Loucy (cell line): ENCODE measurements at regions not wholly inside any gene's neighbourhood (a gene's known extent, or its start where the extent isn't known, plus 50 kb on each side); places are given as distances from the start of the nearest gene placed in this dataset.

Experiments
- EZH2phosphoT487 ChIP-seq: fragments of 200-600 bp; IDR thresholded peaks from 2 replicates; pipeline ENCODE4 v1.6.1; 2018; ENCODE audit warnings: antibody characterized with exemption, mild to moderate bottlenecking, moderate library complexity, borderline replicate concordance
- TF ChIP-seq, protein P1 (sequence below): fragments of 200-600 bp; sonication (generic); conservative IDR thresholded peaks from 2 replicates; pipeline ENCODE4 v1.5.1; 2014; ENCODE audit warnings: mild to moderate bottlenecking, antibody characterized with exemption, low read length

- TF ChIP-seq, protein P1, sequence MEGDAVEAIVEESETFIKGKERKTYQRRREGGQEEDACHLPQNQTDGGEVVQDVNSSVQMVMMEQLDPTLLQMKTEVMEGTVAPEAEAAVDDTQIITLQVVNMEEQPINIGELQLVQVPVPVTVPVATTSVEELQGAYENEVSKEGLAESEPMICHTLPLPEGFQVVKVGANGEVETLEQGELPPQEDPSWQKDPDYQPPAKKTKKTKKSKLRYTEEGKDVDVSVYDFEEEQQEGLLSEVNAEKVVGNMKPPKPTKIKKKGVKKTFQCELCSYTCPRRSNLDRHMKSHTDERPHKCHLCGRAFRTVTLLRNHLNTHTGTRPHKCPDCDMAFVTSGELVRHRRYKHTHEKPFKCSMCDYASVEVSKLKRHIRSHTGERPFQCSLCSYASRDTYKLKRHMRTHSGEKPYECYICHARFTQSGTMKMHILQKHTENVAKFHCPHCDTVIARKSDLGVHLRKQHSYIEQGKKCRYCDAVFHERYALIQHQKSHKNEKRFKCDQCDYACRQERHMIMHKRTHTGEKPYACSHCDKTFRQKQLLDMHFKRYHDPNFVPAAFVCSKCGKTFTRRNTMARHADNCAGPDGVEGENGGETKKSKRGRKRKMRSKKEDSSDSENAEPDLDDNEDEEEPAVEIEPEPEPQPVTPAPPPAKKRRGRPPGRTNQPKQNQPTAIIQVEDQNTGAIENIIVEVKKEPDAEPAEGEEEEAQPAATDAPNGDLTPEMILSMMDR: no peak
- TF ChIP-seq EZH2phosphoT487: no peak
Observed at GRCh38 chr1:185406006-185406690, 89.1 kb upstream of the IVNS1ABP start.
